ENCODE measurements at regions not wholly inside any gene's neighbourhood (a gene's known extent, or its start where the extent isn't known, plus 50 kb on each side); places are given as distances from the start of the nearest gene placed in this dataset.

DNA sequence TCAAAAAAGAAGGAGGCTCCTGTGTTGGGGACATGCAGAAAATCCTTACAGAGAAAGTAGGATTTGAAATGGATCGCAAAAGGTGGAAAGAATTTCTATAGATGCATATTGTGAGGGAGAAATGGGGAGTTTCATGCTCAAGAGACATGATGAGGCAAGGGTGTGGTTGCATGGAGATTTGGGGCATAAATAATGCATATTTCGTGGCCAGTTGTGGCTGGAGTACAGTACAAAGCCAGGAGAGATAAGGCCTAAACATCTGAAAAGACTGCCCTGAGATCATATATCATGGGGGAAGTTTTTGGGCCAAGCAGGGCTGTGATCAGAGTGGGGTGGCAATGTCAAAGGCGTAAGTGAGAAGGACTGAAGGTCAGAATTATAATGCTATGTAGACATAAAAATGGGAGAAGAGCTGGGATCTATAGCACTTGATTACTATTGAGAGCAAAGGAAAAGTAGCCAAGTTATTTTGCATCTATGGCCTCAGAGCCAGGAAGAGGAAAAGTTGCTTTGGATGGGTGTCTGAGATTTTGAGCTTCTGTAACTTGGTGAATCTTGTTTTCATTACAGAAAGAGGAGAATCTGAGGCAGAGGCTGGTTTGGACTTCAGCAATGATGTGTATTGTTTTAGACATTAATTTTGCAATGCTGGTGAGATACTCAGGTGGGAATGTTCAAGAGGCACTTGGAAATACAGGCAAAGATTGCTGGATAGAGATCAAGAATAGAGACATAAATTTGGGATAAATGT, 166.6 kb downstream of the INHBA start:
- Histone ChIP-seq H3K79me2 (ENCODE audit: control insufficient read depth, insufficient read depth, low read length, unreplicated experiment) (no peaks in the 10 kb centered on the region), H3K27ac (ENCODE audit: low read depth, low read length) (no peak overlapping the region), H3K4me3 (ENCODE audit: low read depth, low read length) (no peak overlapping the region), H3K36me3 (ENCODE audit: insufficient read depth, low read length) (no peaks in the 10 kb centered on the region), H2AFZ (ENCODE audit: low read length, unreplicated experiment) (no peak overlapping the region), H3K27me3 (ENCODE audit: insufficient read depth, low read length) (no peaks in the 10 kb centered on the region), H3K4me1 (ENCODE audit: control insufficient read depth, insufficient read depth, low read length, unreplicated experiment) (peaks cover 10% of the 10 kb centered on the region)

DNA sequence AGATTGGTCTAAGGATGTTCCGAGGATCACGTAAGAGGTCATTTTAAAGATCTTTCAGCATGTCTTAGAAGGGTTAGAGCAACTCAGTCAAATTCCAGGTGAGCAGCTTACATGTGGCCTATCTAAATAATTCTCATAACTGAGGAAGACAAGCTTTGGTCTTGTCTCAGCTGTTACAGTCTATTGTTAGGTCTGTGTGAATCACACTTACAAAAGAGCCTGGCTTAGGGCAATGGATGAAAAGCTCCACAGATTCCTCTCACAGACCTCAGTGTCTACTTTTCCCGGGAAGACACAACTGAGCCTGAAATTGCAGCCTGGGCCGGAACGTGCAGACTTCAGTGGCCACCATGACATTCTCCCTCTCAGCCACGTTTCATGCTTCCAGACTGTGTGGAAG, 173.1 kb downstream of the INHBA start:
- H3K27ac ChIP-seq (ENCODE audit: low read depth, low read length) = no peak overlapping the region
- H3K27me3 ChIP-seq (ENCODE audit: insufficient read depth, low read length) = no peaks in the 10 kb centered on the region
- H3K4me3 ChIP-seq (ENCODE audit: low read depth, low read length) = no peak overlapping the region
- H3K79me2 ChIP-seq (ENCODE audit: control insufficient read depth, insufficient read depth, low read length, unreplicated experiment) = no peaks in the 10 kb centered on the region
- H3K4me1 ChIP-seq (ENCODE audit: control insufficient read depth, insufficient read depth, low read length, unreplicated experiment) = no peaks in the 10 kb centered on the region
- H3K36me3 ChIP-seq (ENCODE audit: insufficient read depth, low read length) = no peaks in the 10 kb centered on the region
- no peak overlapping the region for H2AFZ ChIP-seq (ENCODE audit: low read length, unreplicated experiment)

DNA sequence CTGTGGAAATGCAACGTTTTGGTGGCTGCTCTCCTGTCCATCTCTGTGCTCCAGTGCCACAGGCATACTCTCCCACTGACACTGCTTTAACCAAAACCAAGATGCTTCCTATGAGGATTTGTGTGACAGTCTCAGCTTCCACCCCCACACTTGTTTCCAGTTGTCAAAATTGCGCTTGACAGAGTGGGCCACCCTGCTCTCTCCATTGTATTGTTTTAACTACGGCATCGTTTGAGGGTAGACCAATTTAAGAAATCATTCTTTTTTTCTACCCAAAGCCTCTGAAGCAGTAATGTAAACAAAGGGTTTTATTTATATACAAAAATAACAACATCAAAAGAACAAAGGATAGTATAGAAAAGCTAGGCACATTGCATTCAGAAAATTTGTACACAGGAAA, 178.0 kb downstream of the INHBA start:
- Histone ChIP-seq H3K27me3 (ENCODE audit: insufficient read depth, low read length) (peaks cover 7% of the 10 kb centered on the region; the same call in 1 of the 2 replicates), H3K27ac (ENCODE audit: low read depth, low read length) (no peak overlapping the region), H3K79me2 (ENCODE audit: control insufficient read depth, insufficient read depth, low read length, unreplicated experiment) (no peaks in the 10 kb centered on the region), H3K4me3 (ENCODE audit: low read depth, low read length) (no peak overlapping the region), H3K4me1 (ENCODE audit: control insufficient read depth, insufficient read depth, low read length, unreplicated experiment) (no peaks in the 10 kb centered on the region), H3K36me3 (ENCODE audit: insufficient read depth, low read length) (no peaks in the 10 kb centered on the region), H2AFZ (ENCODE audit: low read length, unreplicated experiment) (no peak overlapping the region)

DNA sequence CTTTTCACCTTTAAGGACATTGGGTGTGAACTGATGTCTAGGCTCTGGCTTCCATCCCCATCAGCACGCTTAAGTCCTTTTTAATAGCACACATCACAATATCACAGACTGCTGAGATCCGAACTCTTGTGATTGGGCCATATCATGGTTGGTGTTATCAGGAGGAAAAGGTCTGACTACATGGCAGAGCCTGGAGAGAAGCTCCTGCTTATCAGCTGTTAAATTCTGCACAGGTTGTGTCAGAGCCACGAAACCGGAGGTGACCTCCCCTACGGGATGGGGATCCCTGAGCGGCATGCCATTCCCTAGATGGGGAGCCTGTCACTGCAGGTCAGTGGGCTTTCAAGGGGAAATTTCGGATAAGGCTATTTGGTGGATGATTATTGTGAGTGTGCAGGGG, 182.4 kb downstream of the INHBA start:
- no peak overlapping the region for H3K4me3 ChIP-seq (ENCODE audit: low read depth, low read length)

DNA sequence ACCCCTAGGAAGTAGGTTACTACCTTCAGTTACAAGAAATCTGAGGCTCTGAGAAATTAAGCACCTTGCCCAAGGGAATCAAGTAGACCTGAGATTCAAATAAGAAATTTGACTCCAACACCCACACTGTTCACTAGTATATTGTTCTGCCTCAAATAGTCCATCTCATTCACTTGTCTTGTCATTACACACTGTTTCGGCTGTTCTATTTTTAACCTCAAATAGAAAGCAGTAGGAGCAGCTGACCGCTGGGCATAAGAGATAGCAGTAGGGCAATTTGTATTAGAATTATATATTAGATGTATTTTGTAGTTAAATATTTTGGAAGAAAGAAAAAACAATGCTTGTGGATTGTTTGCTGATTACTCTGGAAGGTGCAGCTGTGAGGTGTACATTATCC, 185.1 kb downstream of the INHBA start:
- no peak overlapping the region for H3K27ac ChIP-seq (ENCODE audit: low read depth, low read length)
- H3K36me3 ChIP-seq (ENCODE audit: insufficient read depth, low read length) = no peaks in the 10 kb centered on the region
- no peaks in the 10 kb centered on the region for H3K79me2 ChIP-seq (ENCODE audit: control insufficient read depth, insufficient read depth, low read length, unreplicated experiment)
- H3K4me3 ChIP-seq (ENCODE audit: low read depth, low read length) = no peak overlapping the region
- no peaks in the 10 kb centered on the region for H3K4me1 ChIP-seq (ENCODE audit: control insufficient read depth, insufficient read depth, low read length, unreplicated experiment)
- peaks cover 7% of the 10 kb centered on the region; the same call in 1 of the 2 replicates for H3K27me3 ChIP-seq (ENCODE audit: insufficient read depth, low read length)
- no peak overlapping the region for H2AFZ ChIP-seq (ENCODE audit: low read length, unreplicated experiment)

More for the DNA sequence above, 182.4 kb downstream of the INHBA start:
- Histone ChIP-seq H2AFZ (ENCODE audit: low read length, unreplicated experiment) (no peak overlapping the region), H3K27me3 (ENCODE audit: insufficient read depth, low read length) (peaks cover 7% of the 10 kb centered on the region; the same call in 1 of the 2 replicates), H3K36me3 (ENCODE audit: insufficient read depth, low read length) (no peaks in the 10 kb centered on the region), H3K4me1 (ENCODE audit: control insufficient read depth, insufficient read depth, low read length, unreplicated experiment) (no peaks in the 10 kb centered on the region), H3K79me2 (ENCODE audit: control insufficient read depth, insufficient read depth, low read length, unreplicated experiment) (no peaks in the 10 kb centered on the region), H3K27ac (ENCODE audit: low read depth, low read length) (no peak overlapping the region)

DNA sequence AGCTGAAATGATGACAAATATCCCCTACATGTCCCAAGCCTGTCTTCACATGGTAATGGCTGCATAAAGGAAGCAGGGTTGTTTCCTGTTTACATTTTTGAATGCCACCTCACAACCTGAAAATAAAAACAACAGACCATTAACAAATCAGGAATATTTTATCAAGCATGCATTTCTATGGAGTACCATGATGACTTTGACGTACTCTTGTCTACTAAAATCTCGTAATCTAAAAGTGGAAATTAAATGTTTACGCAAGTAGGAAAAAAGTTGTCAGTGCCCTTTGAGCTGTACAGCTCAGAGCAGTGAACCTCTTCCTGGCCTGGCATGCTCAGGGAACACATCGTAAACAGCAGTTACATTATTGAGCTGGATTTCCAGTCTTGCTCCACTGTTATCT, 194.1 kb downstream of the INHBA start:
- Histone ChIP-seq H3K4me3 (ENCODE audit: low read depth, low read length) (no peak overlapping the region), H2AFZ (ENCODE audit: low read length, unreplicated experiment) (no peak overlapping the region), H3K4me1 (ENCODE audit: control insufficient read depth, insufficient read depth, low read length, unreplicated experiment) (peaks cover 8% of the 10 kb centered on the region), H3K27me3 (ENCODE audit: insufficient read depth, low read length) (no peaks in the 10 kb centered on the region), H3K36me3 (ENCODE audit: insufficient read depth, low read length) (no peaks in the 10 kb centered on the region), H3K27ac (ENCODE audit: low read depth, low read length) (no peak overlapping the region), H3K79me2 (ENCODE audit: control insufficient read depth, insufficient read depth, low read length, unreplicated experiment) (no peaks in the 10 kb centered on the region)

DNA sequence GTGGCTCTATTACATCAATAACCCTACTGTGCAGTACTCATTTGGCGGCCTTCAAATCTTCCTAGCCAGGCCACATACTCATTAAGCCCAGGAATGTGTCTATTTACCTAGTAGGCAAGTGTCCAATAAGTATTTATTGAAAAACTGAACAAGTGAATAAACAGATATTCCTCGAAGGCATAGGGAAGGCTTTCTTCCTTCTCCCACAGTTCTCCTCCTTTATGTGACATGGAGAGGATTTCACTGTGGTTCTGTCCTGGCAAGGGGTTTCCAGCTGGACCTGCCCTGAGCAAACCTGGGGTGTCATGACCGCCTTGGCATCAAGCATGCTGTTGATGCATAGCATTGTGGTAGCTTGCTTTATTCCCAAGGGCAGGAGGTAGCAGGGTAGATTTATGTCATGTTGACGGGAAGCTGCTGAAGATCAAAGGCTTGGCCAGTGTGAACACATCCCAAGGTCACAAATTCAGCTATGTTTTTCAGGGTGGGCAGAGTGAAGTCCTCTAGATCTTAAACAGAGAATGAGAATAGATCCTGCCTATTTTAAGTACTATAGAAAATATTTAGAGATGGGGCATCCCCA, 195.1 kb downstream of the INHBA start:
- Histone ChIP-seq H3K36me3 (ENCODE audit: insufficient read depth, low read length) (no peaks in the 10 kb centered on the region), H3K79me2 (ENCODE audit: control insufficient read depth, insufficient read depth, low read length, unreplicated experiment) (no peaks in the 10 kb centered on the region), H3K4me3 (ENCODE audit: low read depth, low read length) (no peak overlapping the region), H2AFZ (ENCODE audit: low read length, unreplicated experiment) (no peak overlapping the region), H3K27ac (ENCODE audit: low read depth, low read length) (no peak overlapping the region), H3K27me3 (ENCODE audit: insufficient read depth, low read length) (no peaks in the 10 kb centered on the region), H3K4me1 (ENCODE audit: control insufficient read depth, insufficient read depth, low read length, unreplicated experiment) (peaks cover 8% of the 10 kb centered on the region)

DNA sequence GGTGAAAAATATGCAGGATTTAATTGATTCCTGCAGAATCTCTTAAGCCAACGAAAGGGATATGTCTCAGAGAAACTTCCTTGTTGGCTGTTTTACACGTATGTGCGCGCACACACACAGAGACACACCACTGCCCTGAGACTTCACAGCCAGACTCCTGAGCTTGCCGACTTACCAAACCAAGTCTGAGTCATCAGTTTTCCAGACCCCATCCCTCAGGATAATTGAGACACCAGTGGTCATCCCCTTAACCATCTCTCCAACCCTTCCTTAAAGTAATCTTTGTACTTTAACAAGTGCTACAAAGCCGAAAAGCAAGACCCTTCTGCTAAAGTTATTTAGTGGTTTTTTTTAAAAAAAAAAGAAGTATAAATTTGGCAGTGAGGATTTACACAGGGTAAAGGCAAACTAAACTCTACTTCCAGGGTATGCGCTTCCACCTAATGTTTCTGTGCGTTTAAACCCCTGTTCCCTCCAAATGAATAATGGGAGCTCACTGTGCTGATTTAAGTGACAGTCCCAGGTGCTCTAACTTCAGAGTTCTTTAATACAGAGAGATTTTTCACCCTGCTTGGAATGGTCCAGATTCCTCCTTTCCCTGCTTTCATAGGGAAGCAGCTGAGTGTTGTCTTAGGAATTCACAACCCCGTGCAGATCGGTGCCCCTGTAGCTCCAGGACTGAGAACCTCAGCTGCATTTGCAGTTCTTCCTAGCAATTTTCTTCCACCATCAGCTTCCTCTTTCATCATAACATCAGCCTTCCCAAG, 198.5 kb downstream of the INHBA start:
- Histone ChIP-seq H3K27ac (ENCODE audit: low read depth, low read length) (no peak overlapping the region), H2AFZ (ENCODE audit: low read length, unreplicated experiment) (no peak overlapping the region), H3K79me2 (ENCODE audit: control insufficient read depth, insufficient read depth, low read length, unreplicated experiment) (no peaks in the 10 kb centered on the region), H3K27me3 (ENCODE audit: insufficient read depth, low read length) (no peaks in the 10 kb centered on the region), H3K4me1 (ENCODE audit: control insufficient read depth, insufficient read depth, low read length, unreplicated experiment) (peaks cover 8% of the 10 kb centered on the region), H3K36me3 (ENCODE audit: insufficient read depth, low read length) (no peaks in the 10 kb centered on the region), H3K4me3 (ENCODE audit: low read depth, low read length) (no peak overlapping the region)

DNA sequence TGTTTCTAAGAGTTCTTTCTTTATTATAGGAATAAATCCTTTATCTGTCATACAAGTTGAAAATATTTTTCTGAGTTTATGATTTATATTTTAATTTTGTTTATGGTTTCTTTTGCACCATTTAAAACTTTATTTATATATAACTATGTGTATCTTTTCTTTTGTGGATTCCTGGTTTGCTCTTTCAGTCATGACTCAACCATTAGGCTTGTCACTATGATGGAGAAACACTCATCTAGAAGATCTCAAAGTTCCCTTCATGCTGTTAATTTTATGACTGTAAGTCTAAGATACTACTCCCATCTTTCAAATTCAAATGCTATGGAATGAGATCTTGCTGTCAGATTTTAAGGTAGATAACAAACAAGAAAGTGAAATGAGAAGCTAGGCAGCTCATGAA, 199.5 kb downstream of the INHBA start:
- no peak overlapping the region for H3K4me3 ChIP-seq (ENCODE audit: low read depth, low read length)
- no peaks in the 10 kb centered on the region for H3K27me3 ChIP-seq (ENCODE audit: insufficient read depth, low read length)
- H3K27ac ChIP-seq (ENCODE audit: low read depth, low read length) = no peak overlapping the region
- H3K36me3 ChIP-seq (ENCODE audit: insufficient read depth, low read length) = no peaks in the 10 kb centered on the region
- H3K4me1 ChIP-seq (ENCODE audit: control insufficient read depth, insufficient read depth, low read length, unreplicated experiment) = peaks cover 2% of the 10 kb centered on the region
- H2AFZ ChIP-seq (ENCODE audit: low read length, unreplicated experiment) = no peak overlapping the region
- H3K79me2 ChIP-seq (ENCODE audit: control insufficient read depth, insufficient read depth, low read length, unreplicated experiment) = no peaks in the 10 kb centered on the region

DNA sequence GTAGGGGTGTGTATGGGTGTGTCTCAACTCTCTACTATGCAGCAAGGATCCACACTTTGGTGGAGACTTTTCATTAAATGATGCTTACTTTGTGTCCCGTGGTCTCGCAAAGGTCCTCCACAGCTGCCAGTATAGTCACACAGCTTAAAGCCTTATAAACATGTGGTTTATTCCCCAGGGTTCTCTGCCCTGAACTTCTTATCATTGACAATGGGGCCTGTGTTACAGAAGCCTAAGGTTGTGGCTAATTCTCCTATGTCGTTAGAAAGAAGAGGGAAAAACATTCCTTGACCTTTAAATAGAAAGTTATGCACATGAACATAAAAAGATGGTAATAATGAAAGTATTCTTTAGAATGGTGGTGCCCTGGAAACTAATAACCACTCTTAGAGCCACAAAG, 201.4 kb downstream of the INHBA start:
- Histone ChIP-seq H3K4me3 (ENCODE audit: low read depth, low read length) (no peak overlapping the region), H3K4me1 (ENCODE audit: control insufficient read depth, insufficient read depth, low read length, unreplicated experiment) (no peaks in the 10 kb centered on the region), H3K79me2 (ENCODE audit: control insufficient read depth, insufficient read depth, low read length, unreplicated experiment) (no peaks in the 10 kb centered on the region), H2AFZ (ENCODE audit: low read length, unreplicated experiment) (no peak overlapping the region), H3K27me3 (ENCODE audit: insufficient read depth, low read length) (no peaks in the 10 kb centered on the region), H3K27ac (ENCODE audit: low read depth, low read length) (no peak overlapping the region), H3K36me3 (ENCODE audit: insufficient read depth, low read length) (no peaks in the 10 kb centered on the region)
